Nephron progenitor cell (in vitro differentiated cells): ENCODE measurements at regions not wholly inside any gene's neighbourhood (a gene's known extent, or its start where the extent isn't known, plus 50 kb on each side); places are given as distances from the start of the nearest gene placed in this dataset.

ENCODE experiments used
- DNase-seq: peaks from one replicate; pipeline ENCODE4 v3.0.0; 2021
- H3K27ac Mint-ChIP-seq: 2 replicates; pipeline ENCODE4 v1.8.0; 2021; ENCODE audit warnings: mild to moderate bottlenecking, moderate library complexity, mixed read lengths
- H3K27me3 Mint-ChIP-seq: 2 replicates; pipeline ENCODE4 v1.8.0; 2021; ENCODE audit warnings: mild to moderate bottlenecking, low read depth, mixed read lengths; ENCODE audit not compliant: poor library complexity
- H3K36me3 Mint-ChIP-seq: 2 replicates; pipeline ENCODE4 v1.8.0; 2021; ENCODE audit warnings: low read depth, mixed read lengths
- H3K4me1 Mint-ChIP-seq: 2 replicates; pipeline ENCODE4 v1.8.0; 2021; ENCODE audit warnings: mixed read lengths
- H3K4me3 Mint-ChIP-seq: 2 replicates; pipeline ENCODE4 v1.8.0; 2021; ENCODE audit warnings: mild to moderate bottlenecking, moderate library complexity, mixed read lengths
- H3K9me3 Mint-ChIP-seq: 2 replicates; pipeline ENCODE4 v1.8.0; 2021; ENCODE audit warnings: mild to moderate bottlenecking, moderate library complexity, mixed read lengths
- CTCF ChIP-seq: fragments of 200-600 bp; sonication (generic); IDR thresholded peaks from 2 replicates; pipeline ENCODE4 v1.5.0; 2021; ENCODE audit warnings: antibody characterized with exemption

DNA sequence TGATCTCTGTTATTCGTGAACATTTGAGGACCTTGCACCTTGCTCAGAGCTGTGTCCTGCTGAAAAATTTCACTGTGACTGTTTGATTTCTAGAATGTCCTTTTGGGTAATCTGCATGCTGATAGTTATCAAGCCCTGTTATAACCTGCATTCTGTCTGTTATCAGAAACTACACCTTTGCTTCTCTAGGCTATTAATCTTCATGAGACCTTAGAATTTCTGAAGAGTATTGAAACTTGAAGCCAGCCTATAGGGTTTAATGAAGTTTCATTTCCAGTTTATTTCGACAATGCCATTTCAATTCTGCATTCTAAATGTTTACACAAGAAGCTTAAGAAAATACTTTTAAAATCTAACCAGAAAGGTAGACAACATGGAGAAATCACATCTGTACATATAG is 856.2 kb downstream of the SORCS1 start:
- no peak for TF ChIP-seq CTCF
- Mint-ChIP-seq H3K4me3 (no peak overlapping the region), H3K27ac (no peak overlapping the region), H3K4me1 (peaks cover 19% of the 10 kb centered on the region), H3K9me3 (no peaks in the 10 kb centered on the region), H3K36me3 (no peaks in the 10 kb centered on the region), H3K27me3 (no peaks in the 10 kb centered on the region)
- DNase-seq, result no peak

DNA sequence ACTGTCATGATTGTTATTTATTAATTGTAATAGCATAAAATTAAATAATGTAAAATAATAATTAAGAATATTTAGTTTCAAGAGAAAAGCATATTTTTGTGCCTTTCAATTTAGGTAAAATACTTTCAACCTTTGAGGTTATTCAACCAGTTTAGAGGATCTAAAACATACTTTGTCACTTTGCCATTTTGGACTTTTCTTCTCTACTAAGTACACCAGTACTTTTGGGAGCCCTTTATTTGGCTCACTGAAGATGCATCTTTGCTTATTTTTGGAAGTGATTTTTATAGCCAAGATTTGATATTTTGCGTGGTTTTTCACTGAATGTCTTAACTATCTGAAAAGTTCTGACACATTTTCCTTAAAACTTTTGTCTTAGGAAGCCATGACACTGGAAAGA is 860.5 kb downstream of the SORCS1 start:
- no peaks in the 10 kb centered on the region for H3K4me1 Mint-ChIP-seq
- no peak for TF ChIP-seq CTCF
- DNase-seq, result no peak
- H3K27me3 Mint-ChIP-seq, result no peaks in the 10 kb centered on the region
- H3K27ac Mint-ChIP-seq, result no peak overlapping the region
- no peaks in the 10 kb centered on the region for H3K9me3 Mint-ChIP-seq
- no peaks in the 10 kb centered on the region for H3K36me3 Mint-ChIP-seq
- no peak overlapping the region for H3K4me3 Mint-ChIP-seq

DNA sequence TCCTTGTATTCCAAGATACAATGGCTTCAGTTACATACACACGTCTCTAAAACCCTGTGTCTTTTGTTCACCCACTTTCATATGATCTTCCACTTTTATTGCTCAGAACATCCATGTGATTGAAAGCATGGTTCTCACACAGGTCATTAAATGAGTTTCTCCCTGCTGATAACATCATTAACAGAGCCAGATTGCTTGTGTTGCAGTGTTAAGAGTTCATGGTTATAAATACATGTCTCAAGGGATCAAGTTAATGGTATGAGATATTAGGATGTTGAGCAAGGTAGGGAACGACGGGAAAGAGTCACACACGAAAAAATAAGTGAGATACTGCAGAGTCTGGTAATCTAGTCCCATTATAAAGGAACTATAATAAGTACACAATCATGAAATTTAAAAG is 861.5 kb downstream of the SORCS1 start:
- DNase-seq, result no peak
- Mint-ChIP-seq H3K4me3 (no peak overlapping the region), H3K27ac (no peak overlapping the region), H3K4me1 (no peaks in the 10 kb centered on the region), H3K36me3 (no peaks in the 10 kb centered on the region), H3K27me3 (no peaks in the 10 kb centered on the region), H3K9me3 (no peaks in the 10 kb centered on the region)
- no peak for TF ChIP-seq CTCF

DNA sequence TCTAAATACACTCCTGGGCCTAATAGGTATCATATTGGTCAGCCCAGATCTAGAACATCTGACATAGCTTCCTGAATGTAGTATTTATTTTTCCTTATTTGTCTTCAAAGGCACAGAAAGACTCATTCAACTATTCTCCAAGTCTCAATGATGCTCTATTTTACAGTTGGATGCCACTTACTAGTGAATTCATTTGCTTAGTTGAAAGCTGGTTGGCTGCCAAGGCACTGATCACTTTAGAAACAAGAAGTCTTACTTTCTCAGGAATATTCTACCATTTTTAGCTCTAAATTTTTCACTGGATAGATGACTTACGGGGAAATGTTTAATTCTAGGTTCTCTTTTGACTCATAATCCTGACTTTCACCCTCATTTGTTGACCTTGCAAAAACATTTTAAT is 863.4 kb downstream of the SORCS1 start:
- Mint-ChIP-seq H3K36me3 (no peaks in the 10 kb centered on the region), H3K27ac (no peak overlapping the region), H3K9me3 (no peaks in the 10 kb centered on the region), H3K27me3 (no peaks in the 10 kb centered on the region), H3K4me3 (no peak overlapping the region), H3K4me1 (peaks cover 7% of the 10 kb centered on the region)
- TF ChIP-seq CTCF, result no peak
- no peak for DNase-seq

- H3K27me3 Mint-ChIP-seq, result no peaks in the 10 kb centered on the region
These were observed 867.6 kb downstream of the SORCS1 start for GRCh38 chr10:106296750-106297392.

More at GRCh38 chr10:106296750-106297392, 867.6 kb downstream of the SORCS1 start:
- H3K4me1 Mint-ChIP-seq, result peaks cover 7% of the 10 kb centered on the region
- H3K9me3 Mint-ChIP-seq, result no peaks in the 10 kb centered on the region
- TF ChIP-seq CTCF, result no peak
- H3K36me3 Mint-ChIP-seq, result no peaks in the 10 kb centered on the region
- no peak overlapping the region for H3K27ac Mint-ChIP-seq
- no peak for DNase-seq
- H3K4me3 Mint-ChIP-seq, result no peak overlapping the region
